Vagina (tissue), 2 donors: ENCODE measurements at regions not wholly inside any gene's neighbourhood (a gene's known extent, or its start where the extent isn't known, plus 50 kb on each side); places are given as distances from the start of the nearest gene placed in this dataset.

Experiments
- CTCF ChIP-seq, 3 experiments: fragments of 450-650 bp in 2 of 3; fragments of 200-600 bp in 1 of 3; sonication (generic) in 1 of 3; IDR thresholded peaks; one replicate each; pipeline ENCODE4 v1.5.1; 2017 to 2019; ENCODE audit warnings: antibody characterized with exemption in 3 of 3, mild to moderate bottlenecking in 2 of 3, moderate library complexity in 2 of 3
- POLR2A ChIP-seq, 2 donors: fragments of 450-650 bp; IDR thresholded peaks; one replicate each; pipeline ENCODE4 v1.6.1; 2017; ENCODE audit warnings: antibody characterized with exemption in 2 of 2, mild to moderate bottlenecking in 2 of 2, moderate library complexity in 2 of 2

- no peak for TF ChIP-seq POLR2A (IDR thresholded peaks at IDR 0.05)
- no peak for TF ChIP-seq CTCF (IDR thresholded peaks at IDR 0.05)
These were observed 307.3 kb upstream of the G2E3 start for GRCh38 chr14:30251557-30252100.
